Liver (tissue), 8 donors: ENCODE measurements at regions not wholly inside any gene's neighbourhood (a gene's known extent, or its start where the extent isn't known, plus 50 kb on each side); places are given as distances from the start of the nearest gene placed in this dataset.

Source experiments
- DNase-seq: peaks from one replicate; pipeline ENCODE4 v3.0.0-alpha.2; 2017; ENCODE audit warnings: low spot score
- H3K27ac ChIP-seq, 2 donors: one replicate each; pipeline ENCODE4 v1.7.0; 2013; ENCODE audit warnings: inconsistent platforms in 2 of 2, low read length in 2 of 2, control low read depth in 1 of 2, low read depth in 1 of 2, mild to moderate bottlenecking in 1 of 2
- H3K27me3 ChIP-seq, 4 donors: one replicate each; pipeline versions ENCODE4 v1.6.1 to v1.7.0; 2013; ENCODE audit warnings: low read length in 3 of 4, inconsistent platforms in 1 of 4, mild to moderate bottlenecking in 1 of 4, moderate library complexity in 1 of 4; ENCODE audit not compliant: control insufficient read depth in 4 of 4, insufficient read depth in 4 of 4
- H3K36me3 ChIP-seq, 4 donors: one replicate each; pipeline versions ENCODE4 v1.6.1 to v1.7.0; 2013; ENCODE audit warnings: low read length in 3 of 4, mild to moderate bottlenecking in 3 of 4, low read depth in 1 of 4, moderate library complexity in 1 of 4; ENCODE audit not compliant: control insufficient read depth in 4 of 4, insufficient read depth in 3 of 4
- H3K4me1 ChIP-seq, 4 donors: one replicate each; pipeline versions ENCODE4 v1.6.1 to v1.7.0; 2013; ENCODE audit warnings: low read length in 3 of 4, mild to moderate bottlenecking in 3 of 4, moderate library complexity in 1 of 4; ENCODE audit not compliant: control insufficient read depth in 4 of 4, insufficient read depth in 4 of 4
- H3K4me3 ChIP-seq, 3 donors: one replicate each; pipeline versions ENCODE4 v1.6.1 to v1.7.0; 2013; ENCODE audit warnings: low read length in 3 of 3, control low read depth in 1 of 3, low read depth in 1 of 3, mild to moderate bottlenecking in 1 of 3
- H3K9ac ChIP-seq, 2 donors: one replicate each; pipeline ENCODE4 v1.7.0; 2013; ENCODE audit warnings: low read length in 2 of 2, mild to moderate bottlenecking in 2 of 2, moderate library complexity in 2 of 2, control low read depth in 1 of 2, low read depth in 1 of 2
- H3K9me3 ChIP-seq, 4 donors: one replicate each; pipeline versions ENCODE4 v1.6.1 to v1.7.0; 2013; ENCODE audit warnings: low read length in 3 of 4; ENCODE audit not compliant: control insufficient read depth in 4 of 4
- CTCF ChIP-seq: fragments of 150-350 bp; IDR thresholded peaks from 2 replicates; pipeline ENCODE4 v1.5.1; 2017; ENCODE audit warnings: improper control_type of control experiment, low read depth, low read length; ENCODE audit not compliant: missing input control
- FOXA1 ChIP-seq: IDR thresholded peaks from 2 replicates; pipeline ENCODE4 v1.6.1; 2016; ENCODE audit warnings: antibody characterized with exemption
- FOXA2 ChIP-seq: IDR thresholded peaks from 2 replicates; pipeline ENCODE4 v1.6.1; 2016; ENCODE audit warnings: antibody characterized with exemption
- GABPA ChIP-seq, 2 donors: IDR thresholded peaks in 1 of 2; conservative IDR thresholded peaks in 1 of 2; 2 replicates each; pipeline ENCODE4 v1.6.1; 2016; ENCODE audit warnings: antibody characterized with exemption in 2 of 2, mild to moderate bottlenecking in 1 of 2, moderate library complexity in 1 of 2
- NR2F2 ChIP-seq: IDR thresholded peaks from 2 replicates; pipeline ENCODE4 v1.6.1; 2016; ENCODE audit warnings: antibody characterized with exemption
- REST ChIP-seq: IDR thresholded peaks from 2 replicates; pipeline ENCODE4 v1.6.1; 2016; ENCODE audit warnings: antibody characterized with exemption, mild to moderate bottlenecking
- YY1 ChIP-seq: IDR thresholded peaks from 2 replicates; pipeline ENCODE4 v1.6.1; 2016; ENCODE audit warnings: antibody characterized with exemption, mild to moderate bottlenecking
- ZBTB33 ChIP-seq: IDR thresholded peaks from 2 replicates; pipeline ENCODE4 v1.6.1; 2016; ENCODE audit warnings: antibody characterized with exemption
- WGBS: extraction: QIAGEN DNeasy Blood & Tissue Kit; methylation state at CpG from one replicate; pipeline ENCODE4 v1.1.7; 2013; 5-methylcytosine and 5-hydroxymethylcytosine counted together
- TF ChIP-seq, protein P1 (sequence below): IDR thresholded peaks from 2 replicates; pipeline ENCODE4 v1.6.1; 2016; ENCODE audit warnings: antibody characterized with exemption
- donor health status: healthy.
- donor health status: healthy.
- donor health status: healthy.
- donor health status: healthy.
- donor health status: healthy.

- 57% methylated on average over 5 of the region's 5 CpGs for WGBS
- no peak for DNase-seq
- peaks cover 0 to 3% (median 0%) of the 10 kb centered on the region in 4 donors for H3K27me3 ChIP-seq
These were observed 307.2 kb downstream of the ABCC12 start for GRCh38 chr16:47848421-47849109.

GRCh38 chr16:47847220-47847970 is 308.4 kb downstream of the ABCC12 start:
- WGBS, result 75% methylated on average over 6 of the region's 6 CpGs
- Histone ChIP-seq H3K27me3 (peaks cover 0 to 3% (median 0%) of the 10 kb centered on the region in 4 donors), H3K27ac (no peak overlapping the region), H3K9ac (no peak overlapping the region), H3K36me3 (no peaks in the 10 kb centered on the region), H3K4me1 (no peaks in the 10 kb centered on the region), H3K9me3 (no peaks in the 10 kb centered on the region), H3K4me3 (no peak overlapping the region)
- no peak for DNase-seq
- TF ChIP-seq GABPA (IDR thresholded peaks at IDR 0.05 in 1 of 2, conservative IDR thresholded peaks at IDR 0.05 in 1 of 2), result no peak
- no peak for TF ChIP-seq CTCF
- TF ChIP-seq, protein P1, sequence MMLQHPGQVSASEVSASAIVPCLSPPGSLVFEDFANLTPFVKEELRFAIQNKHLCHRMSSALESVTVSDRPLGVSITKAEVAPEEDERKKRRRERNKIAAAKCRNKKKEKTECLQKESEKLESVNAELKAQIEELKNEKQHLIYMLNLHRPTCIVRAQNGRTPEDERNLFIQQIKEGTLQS, result no peak
- no peak for TF ChIP-seq YY1
- TF ChIP-seq FOXA2, result no peak
- TF ChIP-seq FOXA1, result no peak
- TF ChIP-seq REST, result no peak

More at GRCh38 chr16:47848421-47849109, 307.2 kb downstream of the ABCC12 start:
- no peak overlapping the region for H3K4me3 ChIP-seq
- H3K36me3 ChIP-seq, result no peaks in the 10 kb centered on the region
- no peak overlapping the region for H3K9ac ChIP-seq
- no peaks in the 10 kb centered on the region for H3K9me3 ChIP-seq
- TF ChIP-seq, protein P1, result no peak
- TF ChIP-seq FOXA1, result no peak
- TF ChIP-seq GABPA (IDR thresholded peaks at IDR 0.05 in 1 of 2, conservative IDR thresholded peaks at IDR 0.05 in 1 of 2), result no peak
- TF ChIP-seq REST, result no peak
- TF ChIP-seq ZBTB33, result no peak
- TF ChIP-seq NR2F2, result no peak
- H3K27ac ChIP-seq, result no peak overlapping the region
- no peaks in the 10 kb centered on the region for H3K4me1 ChIP-seq
